T-helper 1 cell treated with Interleukin-12 subunit alpha and Interleukin-12 subunit beta and Interleukin-4 antibody, amounts not matched to agents 30 μg/mL and 1 μg/mL, for 36 hours (primary cell): ENCODE measurements at regions not wholly inside any gene's neighbourhood (a gene's known extent, or its start where the extent isn't known, plus 50 kb on each side); places are given as distances from the start of the nearest gene placed in this dataset.

ENCODE experiments used
- H3K27ac Mint-ChIP-seq: one replicate; pipeline ENCODE4 v1.8.0; 2021; ENCODE audit warnings: mild to moderate bottlenecking, mixed read lengths
- H3K27me3 Mint-ChIP-seq: one replicate; pipeline ENCODE4 v1.8.0; 2021; ENCODE audit warnings: low read depth, mixed read lengths
- H3K36me3 Mint-ChIP-seq: one replicate; pipeline ENCODE4 v1.8.0; 2021; ENCODE audit warnings: low read depth, mixed read lengths
- H3K4me1 Mint-ChIP-seq: one replicate; pipeline ENCODE4 v1.8.0; 2021; ENCODE audit warnings: low read depth, mixed read lengths
- H3K4me3 Mint-ChIP-seq: one replicate; pipeline ENCODE4 v1.8.0; 2021; ENCODE audit warnings: mild to moderate bottlenecking, moderate library complexity, mixed read lengths
- H3K9me3 Mint-ChIP-seq: one replicate; pipeline ENCODE4 v1.8.0; 2021; ENCODE audit warnings: mixed read lengths

GRCh38 chr22:49721211-49721763, 106.4 kb downstream of the BRD1 start:
- Mint-ChIP-seq H3K4me3 (no peak overlapping the region), H3K36me3 (no peaks in the 10 kb centered on the region), H3K27me3 (peaks cover 15% of the 10 kb centered on the region), H3K4me1 (peaks cover 6% of the 10 kb centered on the region), H3K9me3 (no peaks in the 10 kb centered on the region), H3K27ac (no peak overlapping the region)

GRCh38 chr22:49720279-49720959, 107.3 kb downstream of the BRD1 start:
- Mint-ChIP-seq H3K36me3 (no peaks in the 10 kb centered on the region), H3K4me1 (peaks cover 6% of the 10 kb centered on the region), H3K4me3 (no peak overlapping the region), H3K27ac (no peak overlapping the region), H3K27me3 (peaks cover 11% of the 10 kb centered on the region), H3K9me3 (no peaks in the 10 kb centered on the region)

- H3K27ac Mint-ChIP-seq = no peak overlapping the region
- H3K9me3 Mint-ChIP-seq = no peaks in the 10 kb centered on the region
- peaks cover 4% of the 10 kb centered on the region for H3K4me1 Mint-ChIP-seq
- H3K4me3 Mint-ChIP-seq = no peak overlapping the region
- peaks cover 11% of the 10 kb centered on the region for H3K27me3 Mint-ChIP-seq
- no peaks in the 10 kb centered on the region for H3K36me3 Mint-ChIP-seq
Measured at GRCh38 chr22:49719046-49719445, 108.6 kb downstream of the BRD1 start.

GRCh38 chr22:49718396-49718795, 109.3 kb downstream of the BRD1 start:
- Mint-ChIP-seq H3K4me1 (peaks cover 1% of the 10 kb centered on the region), H3K4me3 (no peak overlapping the region), H3K36me3 (no peaks in the 10 kb centered on the region), H3K27me3 (peaks cover 11% of the 10 kb centered on the region), H3K9me3 (no peaks in the 10 kb centered on the region), H3K27ac (no peak overlapping the region)

GRCh38 chr22:49717322-49717919, 110.3 kb downstream of the BRD1 start:
- Mint-ChIP-seq H3K27ac (no peak overlapping the region), H3K4me3 (no peak overlapping the region), H3K27me3 (peaks cover 11% of the 10 kb centered on the region), H3K9me3 (no peaks in the 10 kb centered on the region), H3K36me3 (no peaks in the 10 kb centered on the region), H3K4me1 (no peaks in the 10 kb centered on the region)

- no peak overlapping the region for H3K27ac Mint-ChIP-seq
- peaks cover 4% of the 10 kb centered on the region for H3K27me3 Mint-ChIP-seq
- H3K4me3 Mint-ChIP-seq = no peak overlapping the region
- no peaks in the 10 kb centered on the region for H3K36me3 Mint-ChIP-seq
- no peaks in the 10 kb centered on the region for H3K9me3 Mint-ChIP-seq
- H3K4me1 Mint-ChIP-seq = no peaks in the 10 kb centered on the region
Measured at GRCh38 chr22:49716441-49716840, 111.2 kb downstream of the BRD1 start.

GRCh38 chr22:49715450-49715849, 112.2 kb downstream of the BRD1 start:
- Mint-ChIP-seq H3K4me3 (no peak overlapping the region), H3K9me3 (no peaks in the 10 kb centered on the region), H3K27ac (no peak overlapping the region), H3K27me3 (peaks cover 4% of the 10 kb centered on the region), H3K36me3 (no peaks in the 10 kb centered on the region), H3K4me1 (no peaks in the 10 kb centered on the region)

- Mint-ChIP-seq H3K27ac (no peak overlapping the region), H3K4me1 (no peaks in the 10 kb centered on the region), H3K9me3 (no peaks in the 10 kb centered on the region), H3K4me3 (no peak overlapping the region), H3K27me3 (no peaks in the 10 kb centered on the region), H3K36me3 (no peaks in the 10 kb centered on the region)
Measured at GRCh38 chr22:49713003-49713402, 114.7 kb downstream of the BRD1 start.

- Mint-ChIP-seq H3K4me3 (no peak overlapping the region), H3K36me3 (no peaks in the 10 kb centered on the region), H3K27ac (no peak overlapping the region)
Measured at GRCh38 chr22:49712195-49712791, 115.4 kb downstream of the BRD1 start.

GRCh38 chr22:49710746-49711145, 116.9 kb downstream of the BRD1 start:
- peaks cover 4% of the 10 kb centered on the region for H3K27me3 Mint-ChIP-seq
- H3K4me1 Mint-ChIP-seq = no peaks in the 10 kb centered on the region
- no peak overlapping the region for H3K4me3 Mint-ChIP-seq
- H3K36me3 Mint-ChIP-seq = no peaks in the 10 kb centered on the region
- no peaks in the 10 kb centered on the region for H3K9me3 Mint-ChIP-seq
- no peak overlapping the region for H3K27ac Mint-ChIP-seq

More at GRCh38 chr22:49712195-49712791, 115.4 kb downstream of the BRD1 start:
- no peaks in the 10 kb centered on the region for H3K27me3 Mint-ChIP-seq
- no peaks in the 10 kb centered on the region for H3K4me1 Mint-ChIP-seq
- no peaks in the 10 kb centered on the region for H3K9me3 Mint-ChIP-seq

- Mint-ChIP-seq H3K36me3 (no peaks in the 10 kb centered on the region), H3K4me1 (no peaks in the 10 kb centered on the region), H3K27ac (no peak overlapping the region), H3K4me3 (no peak overlapping the region), H3K9me3 (no peaks in the 10 kb centered on the region), H3K27me3 (peaks cover 8% of the 10 kb centered on the region)
Measured at GRCh38 chr22:49709464-49709863, 118.2 kb downstream of the BRD1 start.

GRCh38 chr22:49705972-49706352, 121.7 kb downstream of the BRD1 start:
- no peaks in the 10 kb centered on the region for H3K4me1 Mint-ChIP-seq
- no peak overlapping the region for H3K4me3 Mint-ChIP-seq
- H3K27me3 Mint-ChIP-seq = peaks cover 12% of the 10 kb centered on the region
- H3K9me3 Mint-ChIP-seq = peaks cover 16% of the 10 kb centered on the region
- no peak overlapping the region for H3K27ac Mint-ChIP-seq
- no peaks in the 10 kb centered on the region for H3K36me3 Mint-ChIP-seq

- Mint-ChIP-seq H3K27ac (no peak overlapping the region), H3K27me3 (peaks cover 12% of the 10 kb centered on the region), H3K9me3 (peaks cover 16% of the 10 kb centered on the region), H3K4me1 (no peaks in the 10 kb centered on the region), H3K4me3 (no peak overlapping the region), H3K36me3 (no peaks in the 10 kb centered on the region)
Measured at GRCh38 chr22:49705216-49705971, 122.3 kb downstream of the BRD1 start.

- no peaks in the 10 kb centered on the region for H3K4me1 Mint-ChIP-seq
- peaks cover 16% of the 10 kb centered on the region for H3K9me3 Mint-ChIP-seq
- no peak overlapping the region for H3K4me3 Mint-ChIP-seq
- H3K27ac Mint-ChIP-seq = no peak overlapping the region
- no peaks in the 10 kb centered on the region for H3K36me3 Mint-ChIP-seq
- peaks cover 12% of the 10 kb centered on the region for H3K27me3 Mint-ChIP-seq
Measured at GRCh38 chr22:49704345-49705215, 123.1 kb downstream of the BRD1 start.
